GM12891 (cell line): ENCODE measurements at regions not wholly inside any gene's neighbourhood (a gene's known extent, or its start where the extent isn't known, plus 50 kb on each side); places are given as distances from the start of the nearest gene placed in this dataset.

Experiments
- POLR2A ChIP-seq: IDR thresholded peaks from 2 replicates; pipeline ENCODE4 v1.6.1; 2011; ENCODE audit warnings: low read depth, low read length, control low read depth
- POLR2AphosphoS5 ChIP-seq: IDR thresholded peaks from 2 replicates; pipeline ENCODE4 v1.6.1; 2011; ENCODE audit warnings: low read depth, low read length, control low read depth
- POU2F2 ChIP-seq: IDR thresholded peaks from 2 replicates; pipeline ENCODE4 v1.6.1; 2011; ENCODE audit warnings: low read depth, mild to moderate bottlenecking, control low read depth, low read length, moderate library complexity
- TAF1 ChIP-seq: IDR thresholded peaks from 2 replicates; pipeline ENCODE4 v1.6.1; 2011; ENCODE audit warnings: low read depth, low read length, control low read depth

DNA sequence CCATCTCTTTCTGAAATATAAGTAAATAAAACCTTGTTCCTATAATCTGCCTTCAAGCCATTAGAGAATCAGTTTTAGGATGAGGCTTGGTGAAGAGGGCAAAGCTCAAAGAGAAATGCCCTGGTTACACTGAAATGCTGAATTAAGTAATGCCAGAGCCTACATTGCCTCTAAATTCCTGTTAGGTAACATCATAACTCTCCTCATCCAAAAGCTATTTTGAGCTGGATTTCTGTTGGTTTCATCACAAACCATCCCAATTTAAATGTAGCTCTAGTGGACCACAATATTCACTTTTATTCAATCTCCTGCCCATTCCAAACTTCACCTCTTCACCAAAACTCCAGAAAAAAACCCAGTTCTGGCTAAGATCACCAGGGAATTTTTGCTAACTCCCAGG, 1319.7 kb upstream of the TENM3 start:
- TF ChIP-seq POLR2A: no peak
- TF ChIP-seq TAF1: no peak
- TF ChIP-seq POLR2AphosphoS5: no peak
- no peak for TF ChIP-seq POU2F2
